Esophagus muscularis mucosa (tissue), 3 donors: ENCODE measurements at regions not wholly inside any gene's neighbourhood (a gene's known extent, or its start where the extent isn't known, plus 50 kb on each side); places are given as distances from the start of the nearest gene placed in this dataset.
"Not testable (repeated sequence)": the region's sequence is repeated elsewhere in the genome, so short reads cannot be mapped to it uniquely, and the experiment has no call there.

Experiments
- CTCF ChIP-seq, 3 experiments: fragments of 200-600 bp in 2 of 3; fragments of 450-650 bp in 1 of 3; sonication (generic) in 2 of 3; IDR thresholded peaks; one replicate each; pipeline ENCODE4 v1.5.1; 2017 to 2019; ENCODE audit warnings: antibody characterized with exemption in 3 of 3, mild to moderate bottlenecking in 2 of 3, moderate library complexity in 1 of 3
- POLR2A ChIP-seq: fragments of 450-650 bp; IDR thresholded peaks from one replicate; pipeline ENCODE4 v1.6.1; 2017; ENCODE audit warnings: antibody characterized with exemption, moderate library complexity, mild to moderate bottlenecking, low read depth

- not testable (repeated sequence) for TF ChIP-seq POLR2A; CTCF (IDR thresholded peaks at IDR 0.05)
Measured at GRCh38 chr21:9745457-9746108, 775.8 kb upstream of the TPTE start.
